A549 (cell line): ENCODE measurements at regions not wholly inside any gene's neighbourhood (a gene's known extent, or its start where the extent isn't known, plus 50 kb on each side); places are given as distances from the start of the nearest gene placed in this dataset.

Source experiments
- BHLHE40 ChIP-seq: IDR thresholded peaks from 2 replicates; pipeline ENCODE4 v1.6.1; 2012; ENCODE audit warnings: low read depth, low read length, inconsistent platforms
- CEBPB ChIP-seq, 2 experiments: fragments of >200 bp in 1 of 2; sonication (Bioruptor Twin) in 1 of 2; formaldehyde crosslinking in 1 of 2; IDR thresholded peaks; 2 replicates each; pipeline ENCODE4 v1.6.1; 2012 to 2016
- CHD2 ChIP-seq: fragments of 150-350 bp; IDR thresholded peaks from 2 replicates; pipeline ENCODE4 v1.6.1; 2014; ENCODE audit warnings: low read length; ENCODE audit not compliant: partially characterized antibody
- EP300 ChIP-seq, 2 experiments: fragments of >200 bp; sonication (Bioruptor Twin); formaldehyde crosslinking; IDR thresholded peaks; 2 replicates in 1 of 2; 3 replicates in 1 of 2; pipeline ENCODE4 v1.6.1; 2016 to 2017
- FOSB ChIP-seq: fragments of 250-450 bp; sonication (Bioruptor Pico); IDR thresholded peaks from 2 replicates; pipeline ENCODE4 v1.5.0; 2020; ENCODE audit warnings: mild to moderate bottlenecking, moderate library complexity
- MAZ ChIP-seq: fragments of 150-350 bp; IDR thresholded peaks from 2 replicates; pipeline ENCODE4 v1.6.1; 2014; ENCODE audit warnings: antibody characterized with exemption, low read depth, low read length, borderline replicate concordance
- POLR2A ChIP-seq: IDR thresholded peaks from 2 replicates; pipeline ENCODE4 v1.6.1; 2012; ENCODE audit warnings: mild to moderate bottlenecking, low read length
- RAD21 ChIP-seq, 2 experiments: fragments of >200 bp in 1 of 2; sonication (Bioruptor Twin) in 1 of 2; formaldehyde crosslinking in 1 of 2; IDR thresholded peaks in 1 of 2; conservative IDR thresholded peaks in 1 of 2; 2 replicates in 1 of 2; 3 replicates in 1 of 2; pipeline ENCODE4 v1.6.1; 2012 to 2018; ENCODE audit warnings: inconsistent platforms in 1 of 2
- ZSCAN20 ChIP-seq: fragments of 250-450 bp; sonication (Bioruptor Pico); IDR thresholded peaks from 2 replicates; pipeline ENCODE4 v1.8.0; 2022; ENCODE audit warnings: mild to moderate bottlenecking, moderate library complexity
- TF ChIP-seq, protein P1 (sequence below): fragments of >200 bp; sonication (Bioruptor Twin); formaldehyde crosslinking; IDR thresholded peaks from 3 replicates; pipeline ENCODE4 v1.6.1; 2016
- TF ChIP-seq, protein P2 (sequence below): fragments of >200 bp; sonication (Bioruptor Twin); formaldehyde crosslinking; IDR thresholded peaks from 3 replicates; pipeline ENCODE4 v1.5.1; 2016

DNA sequence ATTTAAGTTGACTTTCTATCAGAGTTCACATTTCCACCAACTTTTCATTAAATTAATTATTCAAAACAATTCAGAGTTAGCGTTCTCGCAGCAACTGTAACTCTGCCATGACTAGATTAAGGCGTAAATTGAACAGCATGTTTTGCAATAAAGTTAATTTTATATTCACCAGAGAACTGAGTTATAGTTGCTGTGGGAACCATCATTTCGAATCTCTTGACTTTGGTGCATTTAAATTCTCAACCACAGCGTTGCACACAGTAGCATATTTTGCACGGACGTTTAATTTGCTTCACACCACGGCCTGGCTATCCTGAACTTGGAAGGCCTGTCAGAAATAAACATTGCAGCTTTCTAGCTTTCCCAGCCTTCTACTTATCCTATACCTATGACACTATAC, 144.3 kb upstream of the WWC1 start:
- TF ChIP-seq, protein P1, sequence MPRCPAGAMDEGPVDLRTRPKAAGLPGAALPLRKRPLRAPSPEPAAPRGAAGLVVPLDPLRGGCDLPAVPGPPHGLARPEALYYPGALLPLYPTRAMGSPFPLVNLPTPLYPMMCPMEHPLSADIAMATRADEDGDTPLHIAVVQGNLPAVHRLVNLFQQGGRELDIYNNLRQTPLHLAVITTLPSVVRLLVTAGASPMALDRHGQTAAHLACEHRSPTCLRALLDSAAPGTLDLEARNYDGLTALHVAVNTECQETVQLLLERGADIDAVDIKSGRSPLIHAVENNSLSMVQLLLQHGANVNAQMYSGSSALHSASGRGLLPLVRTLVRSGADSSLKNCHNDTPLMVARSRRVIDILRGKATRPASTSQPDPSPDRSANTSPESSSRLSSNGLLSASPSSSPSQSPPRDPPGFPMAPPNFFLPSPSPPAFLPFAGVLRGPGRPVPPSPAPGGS = no peak
- TF ChIP-seq RAD21 (conservative IDR thresholded peaks at IDR 0.05 in 1 of 2, IDR thresholded peaks at IDR 0.05 in 1 of 2) (no peak), POLR2A (no peak), ZSCAN20 (CRISPR knock-in tag) (no peak), EP300 (IDR thresholded peaks at IDR 0.05) (no peak), FOSB (no peak), MAZ (no peak), CHD2 (no peak), CEBPB (IDR thresholded peaks at IDR 0.05) (no peak), BHLHE40 (no peak)
- TF ChIP-seq, protein P2, sequence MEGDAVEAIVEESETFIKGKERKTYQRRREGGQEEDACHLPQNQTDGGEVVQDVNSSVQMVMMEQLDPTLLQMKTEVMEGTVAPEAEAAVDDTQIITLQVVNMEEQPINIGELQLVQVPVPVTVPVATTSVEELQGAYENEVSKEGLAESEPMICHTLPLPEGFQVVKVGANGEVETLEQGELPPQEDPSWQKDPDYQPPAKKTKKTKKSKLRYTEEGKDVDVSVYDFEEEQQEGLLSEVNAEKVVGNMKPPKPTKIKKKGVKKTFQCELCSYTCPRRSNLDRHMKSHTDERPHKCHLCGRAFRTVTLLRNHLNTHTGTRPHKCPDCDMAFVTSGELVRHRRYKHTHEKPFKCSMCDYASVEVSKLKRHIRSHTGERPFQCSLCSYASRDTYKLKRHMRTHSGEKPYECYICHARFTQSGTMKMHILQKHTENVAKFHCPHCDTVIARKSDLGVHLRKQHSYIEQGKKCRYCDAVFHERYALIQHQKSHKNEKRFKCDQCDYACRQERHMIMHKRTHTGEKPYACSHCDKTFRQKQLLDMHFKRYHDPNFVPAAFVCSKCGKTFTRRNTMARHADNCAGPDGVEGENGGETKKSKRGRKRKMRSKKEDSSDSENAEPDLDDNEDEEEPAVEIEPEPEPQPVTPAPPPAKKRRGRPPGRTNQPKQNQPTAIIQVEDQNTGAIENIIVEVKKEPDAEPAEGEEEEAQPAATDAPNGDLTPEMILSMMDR = no peak
